WTC11 (cell line): ENCODE measurements at regions not wholly inside any gene's neighbourhood (a gene's known extent, or its start where the extent isn't known, plus 50 kb on each side); places are given as distances from the start of the nearest gene placed in this dataset.

Experiments used
- ATAC-seq: fragments of 200-7000 bp; cut with Tn5 transposase; 2 replicates; pipeline ENCODE4 v1.10.0; 2021; ENCODE audit warnings: mild to moderate bottlenecking, moderate library complexity
- CTCF ChIA-PET: fragments of 300-600 bp; sonication (Branson Sonifier 250); formaldehyde crosslinking; loops from one replicate; lab custom pipeline; 2021; ENCODE audit warnings: antibody characterized with exemption; lab: Charles Lee
- POLR2A ChIA-PET: fragments of 350-600 bp; sonication (Branson Sonifier 250); formaldehyde crosslinking; loops from one replicate; lab custom pipeline; 2021; ENCODE audit warnings: antibody characterized with exemption; lab: Charles Lee
- DNase-seq: peaks from one replicate; pipeline ENCODE4 v3.0.0; 2021; ENCODE audit warnings: low spot score
- H3K27ac Mint-ChIP-seq: 2 replicates; pipeline ENCODE4 v1.8.0; 2021; ENCODE audit warnings: mixed read lengths
- H3K27me3 Mint-ChIP-seq: 2 replicates; pipeline ENCODE4 v1.8.0; 2021; ENCODE audit warnings: low read depth, mild to moderate bottlenecking, moderate library complexity, mixed read lengths
- H3K36me3 Mint-ChIP-seq: 2 replicates; pipeline ENCODE4 v1.8.0; 2021; ENCODE audit warnings: mixed read lengths
- H3K4me1 Mint-ChIP-seq: 2 replicates; pipeline ENCODE4 v1.8.0; 2022; ENCODE audit warnings: mixed read lengths
- H3K4me3 Mint-ChIP-seq: 2 replicates; pipeline ENCODE4 v1.8.0; 2021; ENCODE audit warnings: mild to moderate bottlenecking, moderate library complexity, mixed read lengths
- H3K9me3 Mint-ChIP-seq: 2 replicates; pipeline ENCODE4 v1.8.0; 2021; ENCODE audit warnings: mixed read lengths
- ARID4B ChIP-seq: sonication (generic); formaldehyde crosslinking; IDR thresholded peaks from 2 replicates; pipeline ENCODE4 v1.8.0; 2023; ENCODE audit warnings: missing genetic modification reagents, mild to moderate bottlenecking, borderline replicate concordance
- ATF1 ChIP-seq: sonication (generic); formaldehyde crosslinking; IDR thresholded peaks from 2 replicates; pipeline ENCODE4 v1.8.1; 2023; ENCODE audit warnings: mild to moderate bottlenecking, moderate library complexity, missing genetic modification reagents
- CREB1 ChIP-seq: sonication (generic); formaldehyde crosslinking; IDR thresholded peaks from 2 replicates; pipeline ENCODE4 v1.8.0; 2023; ENCODE audit warnings: mild to moderate bottlenecking, missing genetic modification reagents
- CREM ChIP-seq: sonication (generic); formaldehyde crosslinking; IDR thresholded peaks from 2 replicates; pipeline ENCODE4 v1.8.1; 2022; ENCODE audit warnings: mild to moderate bottlenecking, missing genetic modification reagents, moderate library complexity
- EMX1 ChIP-seq: fragments of 250-450 bp; sonication (Bioruptor Pico); IDR thresholded peaks from 2 replicates; pipeline ENCODE4 v1.8.0; 2021; ENCODE audit warnings: mild to moderate bottlenecking
- ESRRA ChIP-seq: sonication (generic); formaldehyde crosslinking; IDR thresholded peaks from 2 replicates; pipeline ENCODE4 v1.8.1; 2022; ENCODE audit warnings: mild to moderate bottlenecking, missing genetic modification reagents, borderline replicate concordance
- GABPB1 ChIP-seq: sonication (generic); formaldehyde crosslinking; IDR thresholded peaks from 2 replicates; pipeline ENCODE4 v1.8.1; 2023; ENCODE audit warnings: mild to moderate bottlenecking, missing genetic modification reagents
- GRHL2 ChIP-seq: fragments of 250-450 bp; sonication (Bioruptor Pico); IDR thresholded peaks from 2 replicates; pipeline ENCODE4 v1.8.0; 2022; ENCODE audit warnings: mild to moderate bottlenecking, moderate library complexity; ENCODE audit not compliant: insufficient replicate concordance, severe bottlenecking
- MYBL2 ChIP-seq: sonication (generic); formaldehyde crosslinking; IDR thresholded peaks from 2 replicates; pipeline ENCODE4 v1.8.1; 2023; ENCODE audit warnings: mild to moderate bottlenecking, moderate library complexity, missing genetic modification reagents
- NFE2L1 ChIP-seq: sonication (generic); formaldehyde crosslinking; IDR thresholded peaks from 2 replicates; pipeline ENCODE4 v1.8.1; 2023; ENCODE audit warnings: missing genetic modification reagents
- NR3C1 ChIP-seq: sonication (generic); formaldehyde crosslinking; conservative IDR thresholded peaks from 2 replicates; pipeline ENCODE4 v1.8.1; 2023; ENCODE audit warnings: low read depth, mild to moderate bottlenecking, missing genetic modification reagents
- PRRX2 ChIP-seq: fragments of 250-450 bp; sonication (Bioruptor Pico); IDR thresholded peaks from 2 replicates; pipeline ENCODE4 v1.8.0; 2021; ENCODE audit warnings: mild to moderate bottlenecking
- SOX15 ChIP-seq: fragments of 250-450 bp; sonication (Bioruptor Pico); IDR thresholded peaks from 2 replicates; pipeline ENCODE4 v1.9.0; 2021; ENCODE audit warnings: mild to moderate bottlenecking
- TEAD4 ChIP-seq: sonication (generic); formaldehyde crosslinking; IDR thresholded peaks from 2 replicates; pipeline ENCODE4 v1.8.0; 2022; ENCODE audit warnings: mild to moderate bottlenecking, missing genetic modification reagents
- USF1 ChIP-seq: sonication (generic); formaldehyde crosslinking; IDR thresholded peaks from 2 replicates; pipeline ENCODE4 v1.8.0; 2022; ENCODE audit warnings: mild to moderate bottlenecking, missing genetic modification reagents
- ZNF263 ChIP-seq: sonication (generic); formaldehyde crosslinking; IDR thresholded peaks from 2 replicates; pipeline ENCODE4 v1.8.1; 2022; ENCODE audit warnings: low read depth, mild to moderate bottlenecking, moderate library complexity, missing genetic modification reagents
- ZNF317 ChIP-seq: sonication (generic); formaldehyde crosslinking; IDR thresholded peaks from 2 replicates; pipeline ENCODE4 v1.8.1; 2023; ENCODE audit warnings: low read depth, mild to moderate bottlenecking, moderate library complexity, missing genetic modification reagents, borderline replicate concordance
- ZSCAN18 ChIP-seq: fragments of 250-450 bp; sonication (Bioruptor Pico); IDR thresholded peaks from 2 replicates; pipeline ENCODE4 v2.1.2; 2022; ENCODE audit warnings: mild to moderate bottlenecking, moderate library complexity
- TF ChIP-seq, protein P1 (sequence below): sonication (generic); formaldehyde crosslinking; IDR thresholded peaks from 2 replicates; pipeline ENCODE4 v1.8.0; 2023; ENCODE audit warnings: mild to moderate bottlenecking, missing genetic modification reagents
- TF ChIP-seq, protein P2 (sequence below): sonication (generic); formaldehyde crosslinking; IDR thresholded peaks from 2 replicates; pipeline ENCODE4 v1.8.0; 2022; ENCODE audit warnings: mild to moderate bottlenecking, missing genetic modification reagents
- TF ChIP-seq, protein P3 (sequence below): fragments of 250-450 bp; sonication (Bioruptor Pico); IDR thresholded peaks from 2 replicates; pipeline ENCODE4 v1.9.0; 2021; ENCODE audit warnings: mild to moderate bottlenecking
- TF ChIP-seq, protein P4 (sequence below): sonication (generic); formaldehyde crosslinking; IDR thresholded peaks from 2 replicates; pipeline ENCODE4 v1.8.1; 2022; ENCODE audit warnings: low read depth, missing genetic modification reagents, borderline replicate concordance
- TF ChIP-seq, protein P5 (sequence below): sonication (generic); formaldehyde crosslinking; IDR thresholded peaks from 2 replicates; pipeline ENCODE4 v1.8.0; 2022; ENCODE audit warnings: mild to moderate bottlenecking, missing genetic modification reagents

- no peaks in the 10 kb centered on the region for H3K9me3 Mint-ChIP-seq
- peaks cover 4% of the 10 kb centered on the region; the same call in 1 of the 2 replicates for H3K4me1 Mint-ChIP-seq
- no peak overlapping the region for H3K4me3 Mint-ChIP-seq
- H3K36me3 Mint-ChIP-seq = no peaks in the 10 kb centered on the region
- TF ChIP-seq GABPB1 (CRISPR knock-in tag) = no peak
- TF ChIP-seq ZSCAN18 (CRISPR knock-in tag) = no peak
- no peak for TF ChIP-seq TEAD4 (CRISPR knock-in tag)
- no peak for TF ChIP-seq SOX15 (CRISPR knock-in tag)
- TF ChIP-seq NR3C1 (CRISPR knock-in tag) = no peak
- TF ChIP-seq MYBL2 (CRISPR knock-in tag) = no peak
- no peak for TF ChIP-seq EMX1 (CRISPR knock-in tag)
- TF ChIP-seq, protein P1, sequence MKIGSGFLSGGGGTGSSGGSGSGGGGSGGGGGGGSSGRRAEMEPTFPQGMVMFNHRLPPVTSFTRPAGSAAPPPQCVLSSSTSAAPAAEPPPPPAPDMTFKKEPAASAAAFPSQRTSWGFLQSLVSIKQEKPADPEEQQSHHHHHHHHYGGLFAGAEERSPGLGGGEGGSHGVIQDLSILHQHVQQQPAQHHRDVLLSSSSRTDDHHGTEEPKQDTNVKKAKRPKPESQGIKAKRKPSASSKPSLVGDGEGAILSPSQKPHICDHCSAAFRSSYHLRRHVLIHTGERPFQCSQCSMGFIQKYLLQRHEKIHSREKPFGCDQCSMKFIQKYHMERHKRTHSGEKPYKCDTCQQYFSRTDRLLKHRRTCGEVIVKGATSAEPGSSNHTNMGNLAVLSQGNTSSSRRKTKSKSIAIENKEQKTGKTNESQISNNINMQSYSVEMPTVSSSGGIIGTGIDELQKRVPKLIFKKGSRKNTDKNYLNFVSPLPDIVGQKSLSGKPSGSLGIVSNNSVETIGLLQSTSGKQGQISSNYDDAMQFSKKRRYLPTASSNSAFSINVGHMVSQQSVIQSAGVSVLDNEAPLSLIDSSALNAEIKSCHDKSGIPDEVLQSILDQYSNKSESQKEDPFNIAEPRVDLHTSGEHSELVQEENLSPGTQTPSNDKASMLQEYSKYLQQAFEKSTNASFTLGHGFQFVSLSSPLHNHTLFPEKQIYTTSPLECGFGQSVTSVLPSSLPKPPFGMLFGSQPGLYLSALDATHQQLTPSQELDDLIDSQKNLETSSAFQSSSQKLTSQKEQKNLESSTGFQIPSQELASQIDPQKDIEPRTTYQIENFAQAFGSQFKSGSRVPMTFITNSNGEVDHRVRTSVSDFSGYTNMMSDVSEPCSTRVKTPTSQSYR (CRISPR knock-in tag) = no peak
- TF ChIP-seq, protein P2, sequence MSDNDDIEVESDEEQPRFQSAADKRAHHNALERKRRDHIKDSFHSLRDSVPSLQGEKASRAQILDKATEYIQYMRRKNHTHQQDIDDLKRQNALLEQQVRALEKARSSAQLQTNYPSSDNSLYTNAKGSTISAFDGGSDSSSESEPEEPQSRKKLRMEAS (CRISPR knock-in tag) = no peak
- no peak for TF ChIP-seq NFE2L1 (CRISPR knock-in tag)
- no peak for TF ChIP-seq ZNF317 (CRISPR knock-in tag)
- POLR2A ChIA-PET = no interaction called here
- no peak for DNase-seq
- H3K27me3 Mint-ChIP-seq = no peaks in the 10 kb centered on the region
- ATAC-seq = no peak
- no peak overlapping the region for H3K27ac Mint-ChIP-seq
- CTCF ChIA-PET = no interaction called here
These were observed 487.1 kb downstream of the EFNB2 start for GRCh38 chr13:106048386-106048785.

DNA sequence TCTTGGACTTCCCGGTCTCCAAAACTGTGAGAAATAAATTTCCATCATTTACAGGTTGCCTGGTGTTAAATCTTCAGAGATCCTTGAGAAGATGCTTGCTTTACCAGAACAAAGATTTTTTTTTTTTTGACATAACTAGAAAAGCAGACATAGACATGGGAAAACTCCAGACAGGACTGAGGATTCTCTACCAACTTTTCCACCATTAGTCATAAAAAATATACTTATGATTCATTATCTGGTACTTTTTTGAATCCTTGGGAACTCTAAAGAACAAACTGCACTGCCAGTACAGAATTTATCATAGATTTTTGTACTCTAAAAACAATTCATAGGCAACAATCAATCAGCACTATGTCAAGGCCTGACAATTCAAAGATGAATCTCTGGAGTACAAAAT is 487.6 kb downstream of the EFNB2 start:
- ATAC-seq (no peak), DNase-seq (no peak)
- Mint-ChIP-seq H3K36me3 (no peaks in the 10 kb centered on the region), H3K4me1 (peaks cover 4% of the 10 kb centered on the region; the same call in 1 of the 2 replicates), H3K27ac (no peak overlapping the region), H3K9me3 (no peaks in the 10 kb centered on the region), H3K27me3 (no peaks in the 10 kb centered on the region), H3K4me3 (no peak overlapping the region)
- CTCF ChIA-PET = no interaction called here
- POLR2A ChIA-PET = no interaction called here
- TF ChIP-seq, protein P3, sequence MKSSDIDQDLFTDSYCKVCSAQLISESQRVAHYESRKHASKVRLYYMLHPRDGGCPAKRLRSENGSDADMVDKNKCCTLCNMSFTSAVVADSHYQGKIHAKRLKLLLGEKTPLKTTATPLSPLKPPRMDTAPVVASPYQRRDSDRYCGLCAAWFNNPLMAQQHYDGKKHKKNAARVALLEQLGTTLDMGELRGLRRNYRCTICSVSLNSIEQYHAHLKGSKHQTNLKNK = no peak
- TF ChIP-seq CREB1 (CRISPR knock-in tag) (no peak), ATF1 (CRISPR knock-in tag) (no peak), EMX1 (CRISPR knock-in tag) (no peak), PRRX2 (CRISPR knock-in tag) (no peak), GRHL2 (CRISPR knock-in tag) (no peak), CREM (CRISPR knock-in tag) (no peak), ZNF263 (no peak), ARID4B (CRISPR knock-in tag) (no peak), ESRRA (CRISPR knock-in tag) (no peak), MYBL2 (CRISPR knock-in tag) (no peak), USF1 (no peak)
- TF ChIP-seq, protein P4, sequence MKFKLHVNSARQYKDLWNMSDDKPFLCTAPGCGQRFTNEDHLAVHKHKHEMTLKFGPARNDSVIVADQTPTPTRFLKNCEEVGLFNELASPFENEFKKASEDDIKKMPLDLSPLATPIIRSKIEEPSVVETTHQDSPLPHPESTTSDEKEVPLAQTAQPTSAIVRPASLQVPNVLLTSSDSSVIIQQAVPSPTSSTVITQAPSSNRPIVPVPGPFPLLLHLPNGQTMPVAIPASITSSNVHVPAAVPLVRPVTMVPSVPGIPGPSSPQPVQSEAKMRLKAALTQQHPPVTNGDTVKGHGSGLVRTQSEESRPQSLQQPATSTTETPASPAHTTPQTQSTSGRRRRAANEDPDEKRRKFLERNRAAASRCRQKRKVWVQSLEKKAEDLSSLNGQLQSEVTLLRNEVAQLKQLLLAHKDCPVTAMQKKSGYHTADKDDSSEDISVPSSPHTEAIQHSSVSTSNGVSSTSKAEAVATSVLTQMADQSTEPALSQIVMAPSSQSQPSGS (CRISPR knock-in tag) = no peak
- TF ChIP-seq, protein P2 (CRISPR knock-in tag) = no peak
- TF ChIP-seq, protein P5, sequence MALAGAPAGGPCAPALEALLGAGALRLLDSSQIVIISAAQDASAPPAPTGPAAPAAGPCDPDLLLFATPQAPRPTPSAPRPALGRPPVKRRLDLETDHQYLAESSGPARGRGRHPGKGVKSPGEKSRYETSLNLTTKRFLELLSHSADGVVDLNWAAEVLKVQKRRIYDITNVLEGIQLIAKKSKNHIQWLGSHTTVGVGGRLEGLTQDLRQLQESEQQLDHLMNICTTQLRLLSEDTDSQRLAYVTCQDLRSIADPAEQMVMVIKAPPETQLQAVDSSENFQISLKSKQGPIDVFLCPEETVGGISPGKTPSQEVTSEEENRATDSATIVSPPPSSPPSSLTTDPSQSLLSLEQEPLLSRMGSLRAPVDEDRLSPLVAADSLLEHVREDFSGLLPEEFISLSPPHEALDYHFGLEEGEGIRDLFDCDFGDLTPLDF (CRISPR knock-in tag) = no peak
